ENCODE measurements at regions not wholly inside any gene's neighbourhood (a gene's known extent, or its start where the extent isn't known, plus 50 kb on each side); places are given as distances from the start of the nearest gene placed in this dataset.

DNA sequence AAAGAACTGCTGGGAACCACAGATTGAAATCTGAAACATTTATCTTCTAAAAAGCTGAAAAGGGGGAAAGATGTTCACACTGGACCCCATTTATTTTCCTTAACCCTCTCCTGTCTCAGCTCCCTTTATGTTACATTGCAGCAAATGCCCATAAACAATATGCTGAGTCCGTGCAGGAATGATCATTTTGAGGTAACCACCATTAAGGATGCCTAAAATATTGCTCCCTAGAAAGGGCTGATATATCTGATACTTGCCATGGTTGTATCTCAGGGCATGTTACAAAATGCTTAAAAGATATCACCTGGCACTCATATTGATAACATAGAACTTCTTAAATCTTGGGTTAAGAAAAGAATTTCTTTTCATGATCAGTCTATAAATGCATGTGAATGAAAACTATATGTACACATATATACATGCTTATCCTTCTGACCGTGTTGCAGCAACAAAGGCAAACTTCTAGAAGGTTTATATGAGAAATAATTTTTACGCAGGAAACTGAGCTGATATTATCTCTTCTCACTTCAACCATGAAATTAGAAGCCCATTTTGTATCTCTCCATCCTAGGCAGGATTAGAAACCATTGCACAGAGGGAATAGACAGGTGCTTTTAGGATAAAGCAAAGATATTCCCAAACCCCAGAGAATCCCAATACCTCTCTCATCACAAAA, 362.7 kb upstream of the SLC30A5 start:
- TF ChIP-seq, protein P1, sequence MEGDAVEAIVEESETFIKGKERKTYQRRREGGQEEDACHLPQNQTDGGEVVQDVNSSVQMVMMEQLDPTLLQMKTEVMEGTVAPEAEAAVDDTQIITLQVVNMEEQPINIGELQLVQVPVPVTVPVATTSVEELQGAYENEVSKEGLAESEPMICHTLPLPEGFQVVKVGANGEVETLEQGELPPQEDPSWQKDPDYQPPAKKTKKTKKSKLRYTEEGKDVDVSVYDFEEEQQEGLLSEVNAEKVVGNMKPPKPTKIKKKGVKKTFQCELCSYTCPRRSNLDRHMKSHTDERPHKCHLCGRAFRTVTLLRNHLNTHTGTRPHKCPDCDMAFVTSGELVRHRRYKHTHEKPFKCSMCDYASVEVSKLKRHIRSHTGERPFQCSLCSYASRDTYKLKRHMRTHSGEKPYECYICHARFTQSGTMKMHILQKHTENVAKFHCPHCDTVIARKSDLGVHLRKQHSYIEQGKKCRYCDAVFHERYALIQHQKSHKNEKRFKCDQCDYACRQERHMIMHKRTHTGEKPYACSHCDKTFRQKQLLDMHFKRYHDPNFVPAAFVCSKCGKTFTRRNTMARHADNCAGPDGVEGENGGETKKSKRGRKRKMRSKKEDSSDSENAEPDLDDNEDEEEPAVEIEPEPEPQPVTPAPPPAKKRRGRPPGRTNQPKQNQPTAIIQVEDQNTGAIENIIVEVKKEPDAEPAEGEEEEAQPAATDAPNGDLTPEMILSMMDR (IDR thresholded peaks at IDR 0.05), result no peak
- no peak for TF ChIP-seq POLR2A (IDR thresholded peaks at IDR 0.05)

All from ovary (tissue), 3 donors.